Pons (tissue), 1 donor: ENCODE measurements at regions not wholly inside any gene's neighbourhood (a gene's known extent, or its start where the extent isn't known, plus 50 kb on each side); places are given as distances from the start of the nearest gene placed in this dataset.
A peak's percentile ranks its signal among the peaks of the same experiment; 100 is the strongest.
"Not testable (repeated sequence)": the region's sequence is repeated elsewhere in the genome, so short reads cannot be mapped to it uniquely, and the experiment has no call there.

Experiments
- DNase-seq: peaks from one replicate; pipeline ENCODE4 v3.0.0-alpha.2; 2016; ENCODE audit warnings: low spot score

DNA sequence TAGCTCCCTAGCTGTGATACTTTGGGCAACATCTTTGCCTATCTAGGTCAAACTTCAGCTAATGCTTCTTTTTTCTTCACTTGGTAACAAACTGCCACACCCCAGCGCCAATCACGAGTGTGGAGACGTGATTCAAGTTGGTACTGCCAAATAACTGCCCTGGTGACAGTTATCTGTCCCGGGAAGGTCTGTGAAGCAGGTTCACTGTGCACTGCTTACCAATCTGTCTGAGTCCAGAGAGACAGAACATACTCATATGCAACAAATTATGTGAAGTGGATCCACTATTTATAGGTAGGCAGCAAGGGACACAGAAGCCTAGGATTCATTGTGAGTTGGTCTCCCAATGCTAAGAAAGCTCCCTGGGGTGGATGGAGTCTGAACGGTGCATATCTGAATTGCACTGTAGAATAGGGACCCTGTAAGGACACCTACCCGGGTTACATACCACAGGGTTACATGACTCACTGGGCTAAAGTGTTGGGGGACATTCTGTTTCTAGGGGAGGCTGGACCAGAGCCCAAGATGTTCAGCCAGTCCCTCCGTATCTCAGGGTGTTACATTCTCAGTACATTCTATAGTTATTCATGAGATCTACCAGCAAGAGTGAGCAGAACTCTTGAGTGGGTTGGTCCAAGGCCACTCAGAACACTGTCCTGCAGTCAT lies 95.4 kb upstream of the STC2 start:
- no peak for DNase-seq

DNA sequence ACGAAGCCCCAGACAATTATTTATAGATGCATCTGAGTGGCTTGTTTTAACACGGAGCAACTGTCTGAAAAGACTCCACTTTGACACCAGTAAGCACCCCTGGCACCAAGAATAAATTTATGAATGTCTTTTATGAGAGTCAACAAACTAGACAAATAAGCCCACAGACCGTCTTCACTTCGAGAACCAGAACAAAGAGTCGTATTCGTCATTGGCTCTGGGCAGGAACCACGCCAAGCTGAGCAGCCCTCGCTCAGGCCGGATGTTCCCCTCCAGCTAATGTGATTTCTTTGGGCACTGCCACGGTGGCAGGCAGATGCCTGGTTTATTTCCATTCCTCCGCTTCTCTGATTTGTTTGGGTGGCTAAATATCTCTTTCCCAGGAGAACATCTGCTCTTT lies 91.9 kb upstream of the STC2 start:
- peak; percentile 44 for DNase-seq

DNA sequence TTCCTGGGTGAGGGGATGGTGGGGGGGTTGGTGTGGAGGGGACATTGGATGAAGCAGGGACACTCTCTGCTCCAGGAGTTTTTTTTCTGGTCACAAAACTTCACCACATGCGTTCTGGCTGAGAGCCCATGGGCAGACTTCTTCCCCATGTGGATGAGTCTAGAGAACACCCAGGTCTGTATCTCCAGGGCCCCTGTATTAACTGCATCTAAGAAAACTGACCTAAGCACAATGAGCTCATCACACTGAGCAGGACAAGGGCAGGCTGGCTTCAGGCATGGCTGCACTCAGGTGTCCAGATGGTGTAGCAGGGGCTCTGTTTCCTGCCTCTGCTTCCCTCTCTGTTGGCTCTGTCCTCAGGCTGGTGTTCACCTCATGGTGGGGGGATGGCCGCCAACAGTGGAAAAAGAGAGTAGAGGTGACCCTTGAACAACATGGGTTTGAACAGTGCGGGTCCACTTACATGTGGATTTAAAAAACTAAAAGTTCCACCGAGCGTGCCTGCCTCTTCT lies 85.3 kb upstream of the STC2 start:
- DNase-seq = no peak

DNA sequence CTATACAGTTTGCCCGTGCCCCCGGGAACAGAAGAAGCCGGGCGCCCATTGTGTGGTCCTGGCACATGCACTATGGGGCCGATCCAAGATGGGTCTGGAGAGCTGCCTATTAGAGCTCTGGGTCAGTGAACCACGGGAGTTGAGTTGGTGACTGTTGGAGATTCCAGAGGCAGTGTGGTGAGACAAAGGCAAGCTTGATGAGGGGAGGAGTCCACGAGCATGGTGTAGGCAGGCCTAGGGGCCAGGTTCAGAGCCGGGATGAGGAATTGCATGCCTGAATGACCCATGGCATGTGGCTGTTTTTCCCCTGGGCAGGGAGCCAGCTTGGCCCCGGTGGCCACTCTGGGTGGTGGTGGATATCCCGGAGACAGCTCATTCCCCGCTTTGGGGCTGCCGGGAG lies 84.4 kb upstream of the STC2 start:
- DNase-seq = no peak

DNA sequence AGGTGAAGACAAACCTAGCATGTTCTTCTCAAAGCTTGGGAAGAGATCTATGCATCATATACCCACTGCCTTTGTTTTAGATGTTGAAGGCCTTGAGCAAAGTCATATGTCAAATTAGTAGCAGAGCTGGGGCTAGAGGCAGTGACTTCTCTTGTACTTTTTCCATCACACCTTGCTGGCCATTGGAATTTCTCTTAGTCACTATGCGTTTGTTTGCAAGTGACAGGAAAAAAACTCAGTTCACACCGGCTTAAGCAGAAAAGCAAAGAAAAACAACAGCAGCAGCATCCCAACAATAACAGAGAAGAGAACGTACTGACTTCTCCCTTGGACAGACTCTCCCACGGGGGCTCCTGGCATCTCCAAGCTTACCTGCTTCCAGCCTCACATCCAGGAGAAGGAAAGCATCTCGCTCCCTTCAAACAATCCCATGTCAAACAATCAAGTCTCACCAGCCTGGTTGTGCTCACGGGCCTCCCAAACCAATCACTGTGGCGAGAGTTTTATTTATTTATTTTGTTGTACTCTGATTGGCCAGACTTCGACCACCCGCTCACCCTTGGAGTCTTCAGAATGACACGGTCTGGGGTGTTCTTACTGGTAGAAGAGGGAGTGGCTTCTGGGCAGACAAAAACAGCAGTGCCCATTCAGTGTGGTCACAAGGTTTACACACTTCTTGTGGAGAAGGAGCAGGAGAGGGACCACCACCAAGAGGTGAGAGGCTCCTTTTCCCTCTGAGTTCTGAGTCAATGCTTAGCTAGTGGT lies 83.8 kb upstream of the STC2 start:
- no peak for DNase-seq

DNA sequence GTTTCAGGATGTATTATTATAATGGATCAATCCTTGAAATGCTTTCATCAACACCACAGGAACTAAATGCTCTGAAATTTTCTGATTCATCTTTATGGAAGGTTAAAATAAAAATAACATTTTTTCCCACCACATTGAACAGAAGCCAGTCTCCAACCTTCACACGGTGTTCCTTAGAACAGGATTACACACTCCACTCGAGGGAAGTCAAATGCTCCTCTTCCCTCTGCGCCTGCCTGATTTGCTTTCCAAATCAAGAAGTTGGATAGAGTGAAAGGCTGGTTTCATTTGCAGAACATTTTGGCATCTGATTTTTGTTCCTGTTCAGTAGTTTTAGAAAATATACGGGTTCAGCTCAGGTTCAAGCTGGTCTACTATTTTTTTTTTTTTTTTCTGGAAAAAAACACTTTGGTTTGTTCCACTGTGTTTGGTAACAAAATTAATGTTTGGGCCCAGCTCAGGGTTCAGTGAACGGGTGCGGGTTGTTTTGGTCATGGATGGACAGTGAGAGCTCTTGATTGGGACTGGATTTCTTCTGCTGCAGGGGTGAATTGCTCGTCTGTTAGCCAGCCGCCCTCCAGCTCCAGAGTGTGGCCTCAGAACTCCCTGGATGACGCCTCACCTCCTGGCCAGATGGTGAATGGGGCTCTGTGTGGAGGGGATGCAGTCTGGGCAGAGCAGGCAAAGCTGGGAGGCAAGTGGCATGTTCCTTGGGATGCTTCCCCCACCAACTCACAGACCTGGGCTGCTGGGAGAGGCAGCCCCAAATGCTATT lies 82.4 kb upstream of the STC2 start:
- no peak for DNase-seq

DNA sequence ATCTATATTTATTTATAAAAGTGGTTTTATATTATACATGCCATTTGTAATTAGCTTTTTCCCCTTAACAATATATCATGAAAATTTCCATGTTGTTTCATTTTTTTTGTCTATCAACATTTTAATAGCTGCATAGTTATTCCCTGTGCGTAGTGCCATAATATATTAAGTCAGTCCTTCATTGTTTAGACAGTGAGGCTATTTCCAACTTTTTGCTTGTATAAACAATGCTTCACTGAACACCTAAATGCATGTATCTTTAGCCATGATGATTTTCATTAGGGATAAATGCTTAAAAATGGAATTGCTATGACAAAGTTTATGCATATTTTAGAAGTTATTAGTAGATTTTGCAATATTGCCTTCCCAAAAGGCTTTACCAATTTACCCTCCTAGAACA lies 80.7 kb upstream of the STC2 start:
- no peak for DNase-seq

DNA sequence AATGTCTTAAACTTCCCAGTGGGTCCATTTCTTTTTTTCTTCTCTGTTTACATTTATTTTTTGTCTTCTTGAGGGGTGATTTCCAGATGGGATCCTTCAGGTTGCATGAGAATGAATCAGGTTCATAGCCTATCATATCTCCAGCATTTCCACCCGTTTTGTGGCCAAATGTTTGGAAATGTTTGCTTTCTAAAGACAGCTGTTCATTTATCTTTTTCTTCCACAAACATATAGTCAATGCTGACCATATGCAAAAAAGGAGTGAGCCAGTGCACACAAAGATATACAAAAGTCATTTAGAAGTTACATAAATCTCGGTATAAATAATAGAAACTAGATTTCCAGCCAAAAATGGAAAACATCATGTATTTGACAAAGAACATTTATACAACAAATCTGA lies 71.6 kb upstream of the STC2 start:
- no peak for DNase-seq

DNA sequence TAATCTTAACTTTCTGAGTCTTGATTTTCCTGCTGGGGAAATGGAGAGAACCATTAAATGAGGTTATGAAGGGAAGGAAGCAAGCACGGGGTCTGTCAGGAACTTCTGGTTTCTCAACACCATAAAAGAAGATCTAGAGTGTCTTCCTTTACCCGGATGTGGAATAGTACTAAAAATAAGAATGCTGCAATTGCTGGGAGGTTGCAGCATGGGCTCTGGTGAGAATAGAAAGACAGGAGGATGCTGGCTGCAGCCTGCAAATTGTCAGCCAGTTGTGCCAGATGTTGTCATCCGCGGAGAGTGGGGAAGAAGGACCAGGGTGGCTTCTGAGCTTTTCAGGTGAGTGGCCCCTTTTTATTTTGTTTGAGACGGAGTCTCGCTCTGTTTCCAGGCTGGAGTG lies 69.3 kb upstream of the STC2 start:
- DNase-seq = peak; percentile 44

DNA sequence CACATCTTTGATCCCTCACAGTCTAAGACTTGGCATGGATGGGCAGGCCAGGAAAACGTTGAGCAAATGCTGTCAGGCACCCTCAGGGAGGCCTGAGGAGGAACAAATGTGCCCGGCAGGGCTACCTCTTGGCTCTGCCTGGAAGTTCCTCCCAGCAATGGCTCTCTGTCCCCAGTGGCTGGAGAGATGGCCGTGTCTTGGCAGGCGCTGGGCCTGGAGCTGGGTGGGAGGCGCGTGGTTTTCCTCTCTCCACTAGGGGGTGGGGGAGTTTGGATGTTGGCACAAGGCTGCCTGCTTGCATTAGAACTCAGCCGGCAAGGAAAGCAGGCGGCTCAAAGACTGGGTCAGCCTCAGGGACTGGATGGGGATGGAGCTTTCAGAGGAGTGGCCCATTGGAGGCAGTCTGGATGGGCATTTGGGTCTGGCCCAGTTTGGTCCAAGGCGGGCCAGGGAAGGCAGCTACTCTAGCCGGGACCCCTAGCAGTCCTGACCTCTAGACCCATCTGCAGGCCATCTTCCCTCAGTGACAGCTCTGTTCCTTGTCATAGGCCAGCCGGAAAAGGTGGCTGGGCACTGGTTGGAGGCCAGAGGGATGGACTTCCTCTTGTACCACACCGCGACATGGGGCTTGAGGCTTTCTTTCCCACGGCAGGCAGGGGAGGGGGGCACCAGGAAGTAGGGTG lies 68.2 kb upstream of the STC2 start:
- no peak for DNase-seq

DNA sequence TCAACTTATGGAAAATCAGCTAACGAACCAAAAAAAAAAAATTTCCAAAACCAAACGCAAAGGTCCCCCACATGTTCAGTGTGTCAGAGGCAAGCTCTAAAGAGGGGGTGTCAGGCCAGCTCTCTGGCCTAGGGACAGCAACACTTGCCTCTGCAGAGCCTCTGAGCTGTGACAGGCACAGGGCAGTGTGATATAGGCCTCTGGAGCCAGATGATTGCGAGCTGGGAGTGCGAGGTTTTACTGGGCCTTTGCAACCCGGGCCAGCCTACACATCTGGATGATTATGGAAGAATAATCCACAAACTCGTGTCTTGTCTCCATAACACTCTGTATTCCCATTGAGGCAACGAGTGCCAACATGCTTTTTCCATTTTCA lies 67.7 kb upstream of the STC2 start:
- DNase-seq = no peak

DNA sequence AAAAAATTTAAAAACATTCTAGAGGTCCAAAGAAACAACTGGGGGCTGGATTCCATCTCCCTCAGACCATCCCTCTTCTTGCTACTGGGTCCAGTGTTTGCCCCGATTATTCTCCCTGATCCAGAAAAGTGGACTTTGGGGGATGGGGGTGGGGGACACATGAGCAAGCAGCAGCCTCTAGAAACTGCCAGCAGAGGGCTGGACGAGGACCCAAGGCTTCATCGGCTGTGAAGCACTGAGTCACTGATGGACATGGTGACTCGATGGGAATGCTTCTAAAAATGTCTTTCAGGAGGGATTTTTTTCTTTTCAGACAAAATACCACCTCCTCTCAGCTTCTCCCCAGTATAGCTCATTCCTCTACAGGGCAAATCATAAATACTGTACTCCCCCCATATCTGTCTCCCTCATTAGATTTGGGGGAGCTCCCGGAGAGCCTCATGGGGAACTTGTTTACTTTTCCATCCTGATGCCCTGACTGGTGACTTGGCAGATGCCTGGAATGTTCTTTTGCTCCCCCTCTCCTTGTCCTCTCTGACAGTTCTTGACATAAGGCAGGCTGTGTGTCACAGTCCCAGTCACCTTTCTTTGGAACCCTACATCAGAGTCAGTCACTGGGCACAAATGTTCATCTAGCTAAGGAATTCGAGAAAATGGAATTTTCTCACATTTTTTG lies 67.2 kb upstream of the STC2 start:
- no peak for DNase-seq

DNA sequence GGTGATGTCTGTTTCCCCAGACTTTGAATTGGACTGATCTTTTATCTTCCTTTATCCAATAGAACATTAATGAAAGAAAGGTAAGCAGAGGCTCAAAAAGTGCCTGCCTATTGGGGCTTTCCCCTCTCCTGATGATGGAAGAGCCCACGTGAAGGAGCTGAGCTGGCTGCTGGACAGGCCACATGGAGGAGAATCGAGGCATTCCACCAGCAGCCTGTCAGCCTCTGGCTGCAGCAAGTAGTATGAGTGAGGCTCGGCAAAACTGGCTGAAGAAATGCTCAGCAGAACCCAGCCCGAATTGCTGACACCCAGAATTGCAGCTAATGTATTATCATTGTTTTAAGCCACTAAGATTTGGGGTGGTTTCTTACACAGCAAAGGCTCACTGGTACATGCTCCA lies 66.5 kb upstream of the STC2 start:
- DNase-seq = no peak

DNA sequence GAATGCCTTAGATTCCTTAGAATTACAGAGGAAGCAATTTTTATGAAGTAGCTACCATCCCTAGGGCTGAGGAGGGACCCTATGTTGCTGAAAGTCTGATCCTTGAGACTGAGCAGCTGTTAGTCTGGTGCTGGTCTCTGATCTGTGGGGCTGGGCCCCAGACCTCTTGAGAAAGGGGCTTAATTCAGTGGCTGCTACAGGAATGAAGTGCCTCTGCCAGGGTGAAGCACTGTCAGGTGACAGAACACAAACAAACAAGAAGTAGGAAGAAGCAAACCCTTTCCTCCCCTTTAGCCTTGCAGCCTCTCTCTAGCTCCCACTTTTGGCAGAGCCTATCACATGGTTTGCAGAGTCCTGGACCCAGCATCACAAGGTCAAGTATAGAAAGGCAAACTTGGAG lies 64.0 kb upstream of the STC2 start:
- no peak for DNase-seq

DNA sequence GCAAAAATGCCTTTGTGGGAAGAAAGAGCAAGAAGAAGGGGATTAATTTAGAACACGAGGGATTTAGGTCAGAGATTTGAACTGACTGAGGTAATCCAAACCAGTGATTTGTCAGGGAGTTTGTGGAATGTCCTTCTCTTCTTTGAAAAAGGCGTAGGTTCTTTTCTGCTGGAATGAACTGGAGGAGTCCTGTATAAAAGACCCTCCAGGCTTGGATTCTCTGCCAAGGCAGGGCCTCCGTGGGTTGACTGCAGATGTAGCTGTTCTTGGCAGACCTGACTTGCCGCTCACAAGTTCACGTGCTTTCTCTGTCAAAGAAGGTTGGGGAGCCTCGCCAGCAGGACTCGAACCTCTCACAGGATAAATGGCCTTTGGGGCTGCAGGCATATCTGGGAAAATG lies 62.8 kb upstream of the STC2 start:
- DNase-seq = peak; percentile 22

DNA sequence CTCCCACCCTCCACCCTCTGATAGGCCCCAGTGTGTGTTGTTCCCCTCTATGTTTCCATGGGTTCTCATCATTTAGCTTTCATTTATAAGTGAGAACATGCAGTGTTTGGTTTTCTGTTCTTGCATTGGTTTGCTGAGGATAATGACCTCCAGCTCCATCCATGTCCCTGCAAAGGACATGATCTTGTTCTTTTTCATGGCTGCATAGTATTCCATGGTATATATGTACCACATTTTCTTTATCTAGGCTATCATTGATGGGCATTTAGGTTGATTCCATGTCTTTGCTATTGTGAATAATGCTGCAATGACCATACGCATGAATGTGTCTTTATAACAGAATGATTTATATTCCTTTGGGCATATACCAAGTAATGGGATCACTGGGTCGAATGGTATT lies 59.1 kb upstream of the STC2 start:
- DNase-seq = not testable (repeated sequence)

DNA sequence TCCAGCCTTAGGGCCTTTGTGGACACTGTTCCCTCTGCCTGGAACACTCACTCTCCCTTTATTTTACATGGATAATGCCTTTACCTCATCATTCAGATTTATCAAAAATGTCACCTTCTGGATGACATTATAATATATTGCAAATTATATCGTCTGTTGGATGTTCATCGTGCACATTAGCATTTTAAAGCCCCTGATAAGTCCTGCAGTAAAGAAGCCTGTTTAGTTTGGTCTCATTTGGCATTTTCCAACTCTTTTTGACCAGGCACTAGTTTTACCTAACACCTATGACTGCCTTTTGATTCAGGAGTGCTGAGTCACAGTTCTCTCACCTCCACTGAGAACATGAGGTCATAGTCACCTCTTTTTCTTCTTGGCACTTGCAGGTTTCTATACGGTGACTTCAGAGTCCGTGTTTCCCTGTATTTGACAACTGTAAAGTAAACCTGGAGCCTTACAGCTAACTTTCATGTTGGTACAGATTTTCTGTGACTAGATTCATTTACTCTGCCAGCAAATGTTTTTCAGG lies 57.7 kb upstream of the STC2 start:
- no peak for DNase-seq

DNA sequence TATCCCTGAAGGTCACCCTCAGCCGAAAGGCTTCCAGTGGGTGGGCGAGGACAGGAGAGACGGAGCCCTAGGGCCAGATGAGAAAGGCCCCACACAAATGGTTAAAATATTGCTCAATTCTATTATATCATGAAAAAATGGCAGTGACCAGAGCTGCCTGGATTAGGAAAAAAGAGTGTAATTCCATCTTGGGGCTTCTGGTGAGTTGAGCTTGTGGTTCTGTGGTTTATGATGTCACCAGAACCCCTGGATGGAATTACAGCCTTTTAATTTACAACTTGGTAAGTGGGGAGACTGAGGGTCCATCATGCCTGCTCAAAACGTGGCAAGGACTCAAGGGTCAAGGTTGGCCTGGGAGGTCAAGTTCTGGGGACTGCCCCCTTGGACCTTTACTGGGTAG lies 55.5 kb upstream of the STC2 start:
- no peak for DNase-seq

DNA sequence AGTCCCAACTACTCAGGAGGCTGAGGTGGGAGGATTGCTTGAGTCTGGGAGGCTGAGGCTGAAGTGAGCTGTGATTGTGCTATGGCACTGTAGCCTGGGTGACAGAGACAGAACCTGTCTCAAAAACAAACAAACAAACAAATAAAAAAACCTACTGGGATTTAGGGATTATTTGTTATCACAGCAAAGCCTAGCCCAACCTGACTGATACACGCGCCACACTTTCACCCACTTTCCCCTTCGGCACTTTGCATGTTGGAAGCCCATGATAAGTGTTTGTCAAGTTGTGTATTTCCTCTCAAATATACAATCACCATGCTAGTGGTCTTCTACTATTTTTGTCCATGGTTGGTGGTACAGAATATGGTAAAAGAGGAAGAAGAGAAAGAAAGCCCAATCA lies 50.5 kb upstream of the STC2 start:
- no peak for DNase-seq
